ENCODE measurements at regions not wholly inside any gene's neighbourhood (a gene's known extent, or its start where the extent isn't known, plus 50 kb on each side); places are given as distances from the start of the nearest gene placed in this dataset.

DNA sequence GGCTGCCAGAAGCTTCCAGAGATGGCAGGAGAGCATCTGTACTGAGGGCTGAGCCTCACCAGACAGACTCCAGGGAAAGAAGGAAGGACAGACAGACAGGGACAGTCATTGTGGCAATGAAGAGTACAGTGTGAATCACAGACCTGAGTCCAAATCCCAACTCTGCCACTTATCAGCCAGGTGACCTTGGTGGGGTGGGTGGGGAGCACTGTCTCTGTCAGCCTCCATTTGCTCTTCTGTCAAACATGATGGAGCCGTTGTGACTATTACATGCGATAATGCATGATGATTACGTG lies 85.9 kb upstream of the FSTL4 start:
- Histone ChIP-seq H3K9me3 (ENCODE audit: control insufficient read depth, insufficient read depth, low read length) (no peaks in the 10 kb centered on the region), H3K79me2 (ENCODE audit: control insufficient read depth, low read length) (no peaks in the 10 kb centered on the region), H3K27ac (ENCODE audit: low read depth, low read length) (no peak overlapping the region), H3K27me3 (ENCODE audit: control insufficient read depth, low read length) (no peaks in the 10 kb centered on the region), H3K9me2 (replicated peaks; ENCODE audit: control insufficient read depth, low read length) (no peaks in the 10 kb centered on the region), H3F3A (ENCODE audit: control insufficient read depth, insufficient read depth) (no peaks in the 10 kb centered on the region), H3K4me2 (ENCODE audit: low read length) (no peak overlapping the region), H4K20me1 (ENCODE audit: control insufficient read depth, insufficient read depth, low read depth, low read length) (no peaks in the 10 kb centered on the region), H3K4me1 (ENCODE audit: control insufficient read depth, low read length) (no peaks in the 10 kb centered on the region), H3K4me3 (ENCODE audit: low read length) (no peak overlapping the region), H3K36me3 (ENCODE audit: control insufficient read depth, low read length) (no peaks in the 10 kb centered on the region)
- no peak for TF ChIP-seq EZH2phosphoT487 (IDR thresholded peaks at IDR 0.05; ENCODE audit: borderline replicate concordance, low read length)
- TF ChIP-seq, protein P1, sequence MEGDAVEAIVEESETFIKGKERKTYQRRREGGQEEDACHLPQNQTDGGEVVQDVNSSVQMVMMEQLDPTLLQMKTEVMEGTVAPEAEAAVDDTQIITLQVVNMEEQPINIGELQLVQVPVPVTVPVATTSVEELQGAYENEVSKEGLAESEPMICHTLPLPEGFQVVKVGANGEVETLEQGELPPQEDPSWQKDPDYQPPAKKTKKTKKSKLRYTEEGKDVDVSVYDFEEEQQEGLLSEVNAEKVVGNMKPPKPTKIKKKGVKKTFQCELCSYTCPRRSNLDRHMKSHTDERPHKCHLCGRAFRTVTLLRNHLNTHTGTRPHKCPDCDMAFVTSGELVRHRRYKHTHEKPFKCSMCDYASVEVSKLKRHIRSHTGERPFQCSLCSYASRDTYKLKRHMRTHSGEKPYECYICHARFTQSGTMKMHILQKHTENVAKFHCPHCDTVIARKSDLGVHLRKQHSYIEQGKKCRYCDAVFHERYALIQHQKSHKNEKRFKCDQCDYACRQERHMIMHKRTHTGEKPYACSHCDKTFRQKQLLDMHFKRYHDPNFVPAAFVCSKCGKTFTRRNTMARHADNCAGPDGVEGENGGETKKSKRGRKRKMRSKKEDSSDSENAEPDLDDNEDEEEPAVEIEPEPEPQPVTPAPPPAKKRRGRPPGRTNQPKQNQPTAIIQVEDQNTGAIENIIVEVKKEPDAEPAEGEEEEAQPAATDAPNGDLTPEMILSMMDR (IDR thresholded peaks at IDR 0.05; ENCODE audit: low read depth, low read length, poor library complexity, severe bottlenecking) = no peak

GRCh38 chr5:133697536-133698258 lies 85.4 kb upstream of the FSTL4 start:
- Histone ChIP-seq H3K9me3 (ENCODE audit: control insufficient read depth, insufficient read depth, low read length) (no peaks in the 10 kb centered on the region), H3K4me3 (ENCODE audit: low read length) (no peak overlapping the region), H3K9me2 (replicated peaks; ENCODE audit: control insufficient read depth, low read length) (no peaks in the 10 kb centered on the region), H3K4me1 (ENCODE audit: control insufficient read depth, low read length) (no peaks in the 10 kb centered on the region), H3F3A (ENCODE audit: control insufficient read depth, insufficient read depth) (no peaks in the 10 kb centered on the region), H3K36me3 (ENCODE audit: control insufficient read depth, low read length) (no peaks in the 10 kb centered on the region), H3K27me3 (ENCODE audit: control insufficient read depth, low read length) (no peaks in the 10 kb centered on the region), H3K4me2 (ENCODE audit: low read length) (no peak overlapping the region), H4K20me1 (ENCODE audit: control insufficient read depth, insufficient read depth, low read depth, low read length) (no peaks in the 10 kb centered on the region), H3K79me2 (ENCODE audit: control insufficient read depth, low read length) (no peaks in the 10 kb centered on the region), H3K27ac (ENCODE audit: low read depth, low read length) (no peak overlapping the region)
- TF ChIP-seq, protein P1 (IDR thresholded peaks at IDR 0.05; ENCODE audit: low read depth, low read length, poor library complexity, severe bottlenecking) = no peak
- no peak for TF ChIP-seq EZH2phosphoT487 (IDR thresholded peaks at IDR 0.05; ENCODE audit: borderline replicate concordance, low read length)

DNA sequence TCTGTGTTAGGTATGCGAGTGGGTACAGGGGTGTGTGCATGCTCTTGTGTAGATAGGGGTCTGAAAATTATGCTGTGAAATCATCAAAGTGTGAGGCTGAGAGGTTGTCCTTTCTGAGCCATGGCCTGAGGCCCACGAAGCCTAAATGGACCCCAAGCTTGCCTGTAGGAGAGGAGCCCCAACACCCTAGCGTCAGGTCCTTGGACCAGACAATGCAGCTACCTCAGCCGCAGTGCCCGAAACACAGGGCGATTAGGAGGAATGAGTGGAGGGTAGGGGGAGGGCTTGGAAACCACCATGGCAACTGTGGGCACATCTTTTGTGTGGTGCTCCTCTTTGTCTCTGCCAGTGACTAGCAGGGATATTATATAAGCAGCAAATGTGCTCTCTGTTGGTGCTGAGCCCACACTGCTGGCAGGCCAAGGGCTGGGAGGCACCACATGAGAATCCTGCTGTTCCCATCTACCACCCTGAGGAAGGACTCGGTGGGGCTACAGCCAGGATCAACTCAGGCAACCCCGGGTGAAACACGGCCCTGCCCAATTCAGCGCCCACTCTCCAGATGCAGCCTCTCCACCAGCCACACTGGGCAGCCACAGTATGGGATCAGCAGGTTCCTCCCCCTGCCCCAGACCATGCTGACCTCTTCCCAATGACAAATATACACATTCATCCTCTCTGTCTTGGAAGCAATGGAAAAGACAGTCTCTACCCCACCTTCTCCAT lies 84.6 kb upstream of the FSTL4 start:
- no peak for TF ChIP-seq EZH2phosphoT487 (IDR thresholded peaks at IDR 0.05; ENCODE audit: borderline replicate concordance, low read length)
- TF ChIP-seq, protein P1 (IDR thresholded peaks at IDR 0.05; ENCODE audit: low read depth, low read length, poor library complexity, severe bottlenecking) = no peak
- no peaks in the 10 kb centered on the region for H3F3A ChIP-seq (ENCODE audit: control insufficient read depth, insufficient read depth)
- H3K4me2 ChIP-seq (ENCODE audit: low read length) = no peak overlapping the region
- H3K79me2 ChIP-seq (ENCODE audit: control insufficient read depth, low read length) = no peaks in the 10 kb centered on the region
- H3K27ac ChIP-seq (ENCODE audit: low read depth, low read length) = no peak overlapping the region
- H3K4me1 ChIP-seq (ENCODE audit: control insufficient read depth, low read length) = no peaks in the 10 kb centered on the region
- no peaks in the 10 kb centered on the region for H4K20me1 ChIP-seq (ENCODE audit: control insufficient read depth, insufficient read depth, low read depth, low read length)
- no peaks in the 10 kb centered on the region for H3K9me2 ChIP-seq (replicated peaks; ENCODE audit: control insufficient read depth, low read length)
- H3K27me3 ChIP-seq (ENCODE audit: control insufficient read depth, low read length) = no peaks in the 10 kb centered on the region
- no peak overlapping the region for H3K4me3 ChIP-seq (ENCODE audit: low read length)
- no peaks in the 10 kb centered on the region for H3K36me3 ChIP-seq (ENCODE audit: control insufficient read depth, low read length)
- H3K9me3 ChIP-seq (ENCODE audit: control insufficient read depth, insufficient read depth, low read length) = no peaks in the 10 kb centered on the region
